AG10803 (cell line): ENCODE measurements at regions not wholly inside any gene's neighbourhood (a gene's known extent, or its start where the extent isn't known, plus 50 kb on each side); places are given as distances from the start of the nearest gene placed in this dataset.

Source experiments
- DNase-seq: peaks from one replicate; pipeline ENCODE4 v3.0.0; 2010; ENCODE audit warnings: low read depth
- H3K4me3 ChIP-seq: 2 replicates; pipeline ENCODE4 v1.5.1; 2011; ENCODE audit warnings: mild to moderate bottlenecking, low read length, control low read depth
- TF ChIP-seq, protein P1 (sequence below): conservative IDR thresholded peaks from 2 replicates; pipeline ENCODE4 v1.5.1; 2011; ENCODE audit warnings: mild to moderate bottlenecking, low read length, control low read depth, inconsistent platforms

DNA sequence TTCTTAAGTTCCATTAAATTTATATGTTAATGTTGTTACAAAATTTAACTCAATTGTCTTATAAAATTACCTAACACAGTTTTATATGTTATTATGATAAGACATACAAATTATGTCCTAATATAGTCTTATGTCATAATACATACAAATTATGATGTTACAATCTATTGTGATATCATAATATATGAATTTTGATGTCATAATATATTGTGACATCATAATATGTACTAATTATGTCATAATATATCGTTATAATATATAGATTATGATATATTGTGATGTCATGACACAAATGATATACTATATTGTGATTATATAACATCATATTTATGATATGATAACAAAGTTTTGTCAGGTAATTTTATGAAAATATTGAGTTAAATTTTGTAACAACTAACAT is 1789.6 kb downstream of the TP53TG3F start:
- TF ChIP-seq, protein P1, sequence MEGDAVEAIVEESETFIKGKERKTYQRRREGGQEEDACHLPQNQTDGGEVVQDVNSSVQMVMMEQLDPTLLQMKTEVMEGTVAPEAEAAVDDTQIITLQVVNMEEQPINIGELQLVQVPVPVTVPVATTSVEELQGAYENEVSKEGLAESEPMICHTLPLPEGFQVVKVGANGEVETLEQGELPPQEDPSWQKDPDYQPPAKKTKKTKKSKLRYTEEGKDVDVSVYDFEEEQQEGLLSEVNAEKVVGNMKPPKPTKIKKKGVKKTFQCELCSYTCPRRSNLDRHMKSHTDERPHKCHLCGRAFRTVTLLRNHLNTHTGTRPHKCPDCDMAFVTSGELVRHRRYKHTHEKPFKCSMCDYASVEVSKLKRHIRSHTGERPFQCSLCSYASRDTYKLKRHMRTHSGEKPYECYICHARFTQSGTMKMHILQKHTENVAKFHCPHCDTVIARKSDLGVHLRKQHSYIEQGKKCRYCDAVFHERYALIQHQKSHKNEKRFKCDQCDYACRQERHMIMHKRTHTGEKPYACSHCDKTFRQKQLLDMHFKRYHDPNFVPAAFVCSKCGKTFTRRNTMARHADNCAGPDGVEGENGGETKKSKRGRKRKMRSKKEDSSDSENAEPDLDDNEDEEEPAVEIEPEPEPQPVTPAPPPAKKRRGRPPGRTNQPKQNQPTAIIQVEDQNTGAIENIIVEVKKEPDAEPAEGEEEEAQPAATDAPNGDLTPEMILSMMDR = no peak
- H3K4me3 ChIP-seq = no peak overlapping the region
- no peak for DNase-seq

DNA sequence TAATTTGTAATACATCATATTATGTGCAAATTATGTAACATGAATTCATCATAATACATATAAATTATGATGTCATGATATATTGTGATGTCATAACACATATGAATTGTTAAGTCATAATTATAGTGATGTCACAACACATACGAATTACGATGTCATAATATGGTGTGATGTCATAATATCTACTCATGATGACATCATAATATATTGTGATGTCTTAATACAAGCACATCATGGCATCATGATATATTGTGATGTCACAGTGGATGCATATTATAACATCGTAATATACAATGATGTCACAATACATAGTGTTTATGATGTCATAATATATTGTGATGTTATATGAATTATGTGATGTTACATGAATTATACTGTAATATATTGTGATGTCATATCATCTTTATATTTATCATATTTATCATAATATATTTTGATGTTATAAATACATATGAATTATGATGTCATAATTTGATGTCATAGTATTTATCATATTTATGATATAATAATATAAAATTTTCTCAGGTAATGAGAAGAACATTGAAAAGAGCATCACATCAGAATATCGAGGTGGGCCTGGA is 1793.0 kb downstream of the TP53TG3F start:
- DNase-seq = no peak
- TF ChIP-seq, protein P1 = no peak
- no peak overlapping the region for H3K4me3 ChIP-seq

DNA sequence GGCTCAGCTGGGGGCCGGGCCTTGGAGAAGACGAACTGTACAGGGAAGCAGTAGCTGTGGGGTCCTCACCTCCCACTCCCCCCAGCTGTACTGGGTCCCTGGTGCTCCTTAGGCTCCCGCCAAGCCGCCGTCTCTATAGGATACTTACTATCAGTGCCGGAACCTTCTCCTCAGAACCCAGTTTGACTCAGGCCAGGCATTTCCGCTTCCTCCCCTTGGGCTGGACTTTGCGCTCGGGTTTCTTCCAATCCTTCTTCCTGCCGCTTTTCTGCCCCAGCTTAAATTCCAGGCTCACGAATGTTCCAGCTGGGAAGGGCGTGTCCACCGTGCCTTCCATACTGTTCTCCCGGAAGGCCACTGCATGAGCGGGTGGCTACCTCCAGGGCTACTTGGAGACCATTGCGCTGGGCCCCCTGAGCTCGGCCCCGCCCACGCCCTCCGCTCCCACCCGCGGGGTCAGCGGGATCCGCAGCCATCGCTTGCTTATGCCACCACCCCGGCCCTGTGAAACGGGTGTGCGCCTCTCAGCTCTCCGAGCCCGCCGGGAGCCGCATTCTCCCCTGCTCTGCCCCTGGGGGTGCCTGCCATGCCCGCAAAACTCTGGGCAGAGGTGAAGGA is 1795.9 kb downstream of the TP53TG3F start:
- no peak overlapping the region for H3K4me3 ChIP-seq
- TF ChIP-seq, protein P1 = no peak
- DNase-seq = no peak

DNA sequence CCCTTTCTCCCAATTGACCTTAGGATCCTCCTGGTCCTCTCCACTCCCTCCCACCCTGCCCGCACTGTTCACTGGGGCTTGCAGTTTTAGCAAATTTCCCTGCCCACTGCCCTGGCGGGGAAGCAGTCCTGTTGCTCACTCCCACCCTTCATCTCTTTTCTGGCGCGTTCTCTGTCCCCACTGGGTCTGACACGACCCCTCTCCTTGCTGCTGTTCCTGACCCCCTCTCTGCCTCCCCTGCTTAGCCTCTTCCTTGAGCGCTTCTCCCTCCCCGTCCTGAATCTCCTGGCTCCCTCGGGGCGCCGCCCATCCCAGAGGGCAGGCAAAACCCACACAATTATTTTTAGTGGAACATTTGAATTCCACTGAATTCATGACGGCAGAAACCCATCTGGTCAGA is 1796.4 kb downstream of the TP53TG3F start:
- DNase-seq = no peak
- no peak overlapping the region for H3K4me3 ChIP-seq
- TF ChIP-seq, protein P1 = no peak

DNA sequence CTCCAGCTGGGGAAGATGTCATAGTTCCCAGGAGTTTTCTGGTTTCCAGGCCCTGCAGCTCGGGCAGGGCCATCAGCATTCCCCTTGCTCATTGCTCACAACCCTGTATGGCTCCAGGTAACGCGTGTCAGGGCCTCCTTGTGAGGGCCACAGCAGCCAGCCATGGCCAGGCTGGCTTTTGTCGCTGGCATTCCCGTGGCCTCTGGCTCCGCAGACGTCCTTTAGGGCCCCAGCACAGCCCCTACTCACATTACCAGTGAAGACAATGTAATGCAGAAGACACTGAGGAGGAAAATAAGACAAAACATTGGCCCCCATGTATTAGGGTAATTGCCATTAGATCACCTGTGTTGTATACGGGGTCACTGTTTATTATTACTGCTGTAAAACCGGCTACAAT is 1799.0 kb downstream of the TP53TG3F start:
- no peak for DNase-seq
- H3K4me3 ChIP-seq = no peak overlapping the region
- TF ChIP-seq, protein P1 = no peak

DNA sequence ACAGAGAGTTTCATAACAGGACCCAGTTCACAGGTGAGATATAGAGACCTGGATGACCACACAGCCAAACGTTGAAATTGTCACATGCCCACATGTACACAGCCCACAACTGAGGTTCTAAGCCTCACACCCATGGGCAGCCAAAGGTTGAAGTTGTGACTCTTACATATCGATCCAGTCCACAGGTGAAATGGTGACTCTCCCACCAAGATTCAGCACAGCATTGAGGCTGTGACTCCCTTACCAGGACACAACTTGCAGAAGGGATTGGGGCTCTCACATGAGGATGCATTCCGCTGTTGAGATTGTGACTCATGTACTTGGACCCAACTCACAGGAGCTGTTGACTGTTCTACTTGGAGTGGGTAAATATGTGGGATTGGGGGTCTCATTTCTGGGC is 1836.4 kb downstream of the TP53TG3F start:
- no peak for DNase-seq
- H3K4me3 ChIP-seq = no peak overlapping the region
- TF ChIP-seq, protein P1 = no peak

DNA sequence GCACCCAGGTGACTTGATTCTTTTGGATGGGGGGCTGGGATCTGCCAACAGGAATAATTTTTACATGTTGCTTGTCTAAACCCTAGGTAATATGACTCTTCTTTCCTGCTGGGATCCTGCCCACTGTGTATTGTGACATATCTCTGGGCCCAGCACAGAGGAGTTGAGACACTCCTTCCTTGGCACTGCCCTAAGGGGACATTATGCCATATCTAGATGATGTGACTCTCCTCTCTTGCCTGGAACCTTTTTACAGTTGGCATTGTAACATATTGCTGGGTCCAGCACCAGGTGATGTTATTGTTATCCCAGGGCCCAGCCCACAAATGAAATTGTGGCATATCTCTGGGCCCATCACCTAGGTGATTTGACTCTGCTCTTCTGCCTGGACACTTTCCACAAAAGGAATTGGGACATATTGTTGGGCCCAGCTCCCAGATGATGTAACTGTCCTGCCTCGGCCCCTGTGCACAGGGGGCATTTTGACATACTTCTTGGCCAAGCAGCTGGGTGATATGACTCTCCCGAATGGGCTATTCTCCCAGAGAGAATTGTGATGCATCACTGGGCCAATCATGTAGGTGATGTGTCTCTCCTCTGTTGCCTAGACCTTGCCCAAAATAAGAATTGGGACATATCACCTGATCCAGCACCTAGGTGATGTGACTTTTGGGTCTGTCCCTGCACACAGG is 1837.7 kb downstream of the TP53TG3F start:
- TF ChIP-seq, protein P1 = no peak
- no peak for DNase-seq
- H3K4me3 ChIP-seq = no peak overlapping the region
